ENCODE measurements at regions not wholly inside any gene's neighbourhood (a gene's known extent, or its start where the extent isn't known, plus 50 kb on each side); places are given as distances from the start of the nearest gene placed in this dataset.

DNA sequence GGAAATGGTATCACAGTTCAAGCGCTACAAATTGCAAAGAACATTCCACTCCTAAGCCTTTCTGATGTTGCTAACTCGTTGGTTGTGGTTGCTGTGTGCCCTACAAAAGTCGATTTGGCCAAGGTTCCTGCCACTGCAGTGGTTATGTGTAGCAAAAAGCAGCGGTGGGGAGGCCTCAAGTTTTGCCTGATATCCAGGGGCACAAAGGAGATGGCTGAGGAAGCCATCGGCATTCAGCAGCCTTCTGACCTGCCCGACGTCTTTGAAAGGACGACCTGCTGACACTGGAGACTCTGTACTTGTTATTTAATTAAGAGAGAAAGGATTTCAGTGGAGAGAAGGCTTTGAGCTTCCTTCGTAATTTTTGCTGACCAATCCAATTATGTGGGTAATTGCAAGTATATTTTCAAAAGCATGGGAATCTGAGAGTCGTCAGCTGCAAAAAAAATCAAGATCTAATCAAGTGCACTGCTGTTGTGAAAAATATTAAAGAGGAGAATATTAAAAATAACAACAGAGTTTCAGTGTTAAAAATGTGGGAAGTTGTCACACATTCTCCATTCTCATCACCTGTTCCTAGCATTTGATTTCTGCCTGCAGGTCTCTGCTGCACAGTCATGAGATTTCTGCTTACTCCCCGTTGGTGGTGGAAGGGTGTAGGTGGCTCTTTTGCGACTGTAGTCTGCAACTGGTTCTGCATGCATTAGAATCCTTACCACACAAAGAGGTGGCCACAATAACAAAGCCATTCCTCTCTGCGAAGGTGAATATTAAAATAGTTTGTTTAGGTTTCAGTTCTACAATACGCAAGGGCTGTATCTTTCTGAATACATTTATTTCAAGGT is 319.2 kb downstream of the IRX2 start:
- Histone ChIP-seq H4K20me1 (ENCODE audit: insufficient read depth, low read length) (no peaks in the 10 kb centered on the region), H3K4me2 (ENCODE audit: low read length) (no peak overlapping the region), H2AFZ (ENCODE audit: low read depth, low read length) (no peak overlapping the region), H3K27ac (ENCODE audit: low read length) (no peak overlapping the region), H3K4me3 (ENCODE audit: low read length) (no peak overlapping the region), H3K9me3 (ENCODE audit: insufficient read depth, low read length) (no peaks in the 10 kb centered on the region), H3K36me3 (replicated peaks; ENCODE audit: low read depth, low read length) (no peaks in the 10 kb centered on the region), H3K4me1 (ENCODE audit: low read length) (no peaks in the 10 kb centered on the region), H3K79me2 (ENCODE audit: low read length) (no peaks in the 10 kb centered on the region), H3K27me3 (ENCODE audit: low read depth, low read length) (no peaks in the 10 kb centered on the region), H3K9ac (ENCODE audit: low read length) (no peak overlapping the region)
- TF ChIP-seq, protein P1, sequence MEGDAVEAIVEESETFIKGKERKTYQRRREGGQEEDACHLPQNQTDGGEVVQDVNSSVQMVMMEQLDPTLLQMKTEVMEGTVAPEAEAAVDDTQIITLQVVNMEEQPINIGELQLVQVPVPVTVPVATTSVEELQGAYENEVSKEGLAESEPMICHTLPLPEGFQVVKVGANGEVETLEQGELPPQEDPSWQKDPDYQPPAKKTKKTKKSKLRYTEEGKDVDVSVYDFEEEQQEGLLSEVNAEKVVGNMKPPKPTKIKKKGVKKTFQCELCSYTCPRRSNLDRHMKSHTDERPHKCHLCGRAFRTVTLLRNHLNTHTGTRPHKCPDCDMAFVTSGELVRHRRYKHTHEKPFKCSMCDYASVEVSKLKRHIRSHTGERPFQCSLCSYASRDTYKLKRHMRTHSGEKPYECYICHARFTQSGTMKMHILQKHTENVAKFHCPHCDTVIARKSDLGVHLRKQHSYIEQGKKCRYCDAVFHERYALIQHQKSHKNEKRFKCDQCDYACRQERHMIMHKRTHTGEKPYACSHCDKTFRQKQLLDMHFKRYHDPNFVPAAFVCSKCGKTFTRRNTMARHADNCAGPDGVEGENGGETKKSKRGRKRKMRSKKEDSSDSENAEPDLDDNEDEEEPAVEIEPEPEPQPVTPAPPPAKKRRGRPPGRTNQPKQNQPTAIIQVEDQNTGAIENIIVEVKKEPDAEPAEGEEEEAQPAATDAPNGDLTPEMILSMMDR (IDR thresholded peaks at IDR 0.05; ENCODE audit: low read depth, low read length): no peak
- no peak for TF ChIP-seq EZH2phosphoT487 (IDR thresholded peaks at IDR 0.05; ENCODE audit: low read depth)

- H3K4me3 ChIP-seq (ENCODE audit: low read length): no peak overlapping the region
- H3K4me1 ChIP-seq (ENCODE audit: low read length): no peaks in the 10 kb centered on the region
- no peaks in the 10 kb centered on the region for H3K36me3 ChIP-seq (replicated peaks; ENCODE audit: low read depth, low read length)
- no peak overlapping the region for H3K4me2 ChIP-seq (ENCODE audit: low read length)
- no peaks in the 10 kb centered on the region for H3K9me3 ChIP-seq (ENCODE audit: insufficient read depth, low read length)
- no peak overlapping the region for H2AFZ ChIP-seq (ENCODE audit: low read depth, low read length)
- H4K20me1 ChIP-seq (ENCODE audit: insufficient read depth, low read length): no peaks in the 10 kb centered on the region
- no peaks in the 10 kb centered on the region for H3K27me3 ChIP-seq (ENCODE audit: low read depth, low read length)
- H3K27ac ChIP-seq (ENCODE audit: low read length): no peak overlapping the region
- no peaks in the 10 kb centered on the region for H3K79me2 ChIP-seq (ENCODE audit: low read length)
- H3K9ac ChIP-seq (ENCODE audit: low read length): no peak overlapping the region
- TF ChIP-seq, protein P1 (IDR thresholded peaks at IDR 0.05; ENCODE audit: low read depth, low read length): no peak
- TF ChIP-seq EZH2phosphoT487 (IDR thresholded peaks at IDR 0.05; ENCODE audit: low read depth): no peak
Observed at GRCh38 chr5:2430606-2431005, 320.9 kb downstream of the IRX2 start.

DNA sequence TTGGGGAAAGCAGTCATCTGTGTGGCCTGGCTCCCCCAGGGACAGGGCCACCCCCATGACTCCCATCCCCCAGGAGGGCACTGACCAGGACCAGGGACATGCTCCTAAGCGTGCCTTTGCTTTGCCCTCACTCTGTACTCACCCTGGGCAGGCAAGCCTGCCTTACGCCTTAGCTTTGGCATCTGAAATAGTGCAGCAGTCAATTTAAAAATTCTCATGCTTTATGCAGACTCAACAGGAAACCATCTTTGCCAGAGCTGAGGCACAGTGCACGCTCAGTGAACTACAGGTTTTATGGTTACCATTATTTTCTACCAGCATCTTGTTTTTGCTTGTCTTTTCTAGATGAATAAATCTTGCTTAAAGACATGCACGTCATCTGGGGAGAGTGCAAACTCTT is 323.5 kb downstream of the IRX2 start:
- no peaks in the 10 kb centered on the region for H3K36me3 ChIP-seq (replicated peaks; ENCODE audit: low read depth, low read length)
- TF ChIP-seq, protein P1 (IDR thresholded peaks at IDR 0.05; ENCODE audit: low read depth, low read length): no peak
- no peak for TF ChIP-seq EZH2phosphoT487 (IDR thresholded peaks at IDR 0.05; ENCODE audit: low read depth)

DNA sequence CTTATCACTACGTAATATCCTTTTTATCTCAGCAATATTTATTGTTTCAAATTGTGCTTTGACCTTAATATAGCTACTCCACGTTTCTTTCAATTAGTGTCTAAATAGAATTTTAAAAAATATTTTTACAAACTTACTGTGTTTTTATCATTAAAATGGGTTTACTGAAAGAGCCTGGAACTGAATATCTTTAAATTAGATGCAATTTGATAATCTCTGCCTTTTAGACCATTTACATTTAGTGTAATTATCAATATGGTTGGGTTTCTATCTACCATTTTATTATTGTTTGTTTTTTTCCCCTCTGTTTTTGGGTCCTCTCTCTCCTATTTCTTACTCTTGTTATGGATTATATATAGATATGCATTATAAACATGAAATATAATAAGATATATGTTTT is 327.8 kb downstream of the IRX2 start:
- Histone ChIP-seq H3K4me1 (ENCODE audit: low read length) (no peaks in the 10 kb centered on the region), H3K9me3 (ENCODE audit: insufficient read depth, low read length) (no peaks in the 10 kb centered on the region), H3K36me3 (replicated peaks; ENCODE audit: low read depth, low read length) (no peaks in the 10 kb centered on the region), H3K27ac (ENCODE audit: low read length) (no peak overlapping the region), H3K9ac (ENCODE audit: low read length) (no peak overlapping the region), H4K20me1 (ENCODE audit: insufficient read depth, low read length) (no peaks in the 10 kb centered on the region), H3K4me2 (ENCODE audit: low read length) (no peak overlapping the region), H2AFZ (ENCODE audit: low read depth, low read length) (no peak overlapping the region), H3K27me3 (ENCODE audit: low read depth, low read length) (no peaks in the 10 kb centered on the region), H3K79me2 (ENCODE audit: low read length) (no peaks in the 10 kb centered on the region), H3K4me3 (ENCODE audit: low read length) (no peak overlapping the region)
- TF ChIP-seq, protein P1 (IDR thresholded peaks at IDR 0.05; ENCODE audit: low read depth, low read length): no peak
- no peak for TF ChIP-seq EZH2phosphoT487 (IDR thresholded peaks at IDR 0.05; ENCODE audit: low read depth)

More for the DNA sequence above, 323.5 kb downstream of the IRX2 start:
- no peaks in the 10 kb centered on the region for H3K79me2 ChIP-seq (ENCODE audit: low read length)
- H3K4me1 ChIP-seq (ENCODE audit: low read length): no peaks in the 10 kb centered on the region
- no peak overlapping the region for H2AFZ ChIP-seq (ENCODE audit: low read depth, low read length)
- H3K4me3 ChIP-seq (ENCODE audit: low read length): no peak overlapping the region
- no peaks in the 10 kb centered on the region for H3K27me3 ChIP-seq (ENCODE audit: low read depth, low read length)
- no peaks in the 10 kb centered on the region for H4K20me1 ChIP-seq (ENCODE audit: insufficient read depth, low read length)
- no peak overlapping the region for H3K4me2 ChIP-seq (ENCODE audit: low read length)
- no peaks in the 10 kb centered on the region for H3K9me3 ChIP-seq (ENCODE audit: insufficient read depth, low read length)
- H3K27ac ChIP-seq (ENCODE audit: low read length): no peak overlapping the region
- no peak overlapping the region for H3K9ac ChIP-seq (ENCODE audit: low read length)

Measured in OCI-LY3 (cell line).